Lower lobe of right lung (tissue), 2 donors: ENCODE measurements at regions not wholly inside any gene's neighbourhood (a gene's known extent, or its start where the extent isn't known, plus 50 kb on each side); places are given as distances from the start of the nearest gene placed in this dataset.
A peak's percentile ranks its signal among the peaks of the same experiment; 100 is the strongest.

Experiments
- ATAC-seq, 2 donors: fragments of 200-7000 bp; cut with Tn5 transposase; one replicate each; pipeline ENCODE4 v1.9.1; 2020 to 2022; ENCODE audit warnings: mild to moderate bottlenecking in 2 of 2, moderate library complexity in 2 of 2
- DNase-seq: peaks from one replicate; pipeline ENCODE4 v3.0.0-alpha.2; 2020
- H3K27ac ChIP-seq: fragments of 200-600 bp; one replicate; pipeline ENCODE4 v1.8.0; 2022
- H3K27me3 ChIP-seq: fragments of 200-600 bp; one replicate; pipeline ENCODE4 v1.8.0; 2022; ENCODE audit warnings: low read depth
- H3K36me3 ChIP-seq: fragments of 200-600 bp; one replicate; pipeline ENCODE4 v1.8.0; 2022; ENCODE audit warnings: mild to moderate bottlenecking
- H3K4me1 ChIP-seq: fragments of 200-600 bp; one replicate; pipeline ENCODE4 v1.8.0; 2022
- H3K4me3 ChIP-seq: fragments of 200-600 bp; one replicate; pipeline ENCODE4 v1.8.0; 2022; ENCODE audit warnings: mild to moderate bottlenecking
- H3K9me3 ChIP-seq: fragments of 200-600 bp; one replicate; pipeline ENCODE4 v1.8.0; 2022
- CTCF ChIP-seq: fragments of 200-600 bp; IDR thresholded peaks from one replicate; pipeline ENCODE4 v1.8.0; 2022; ENCODE audit warnings: antibody characterized with exemption, mild to moderate bottlenecking
- intact Hi-C: fragments of 100-400 bp; cut with DNase I; formaldehyde crosslinking; loops from one replicate; pipeline ENCODE4 v1.11.0; 2022
- donor health status: DM: no; HTN: yes; CAD: no; lungs with severe emphysema.

- Histone ChIP-seq H3K4me1 (peaks cover 21% of the 10 kb centered on the region), H3K4me3 (no peak overlapping the region), H3K27ac (no peak overlapping the region), H3K27me3 (no peaks in the 10 kb centered on the region), H3K9me3 (no peaks in the 10 kb centered on the region), H3K36me3 (no peaks in the 10 kb centered on the region)
- TF ChIP-seq CTCF = no peak
- intact Hi-C loops = loop anchor here (5.0 kb wide), 1 partner anchor 264 kb away; no protein-coding TSS in a partner anchor
- ATAC-seq (no peak), DNase-seq (no peak)
These were observed 83.4 kb upstream of the UCN3 start for GRCh38 chr10:5281356-5281755.

- intact Hi-C loops = loop anchor here (5.0 kb wide), 1 partner anchor 265 kb away; no protein-coding TSS in a partner anchor
- no peak for TF ChIP-seq CTCF
These were observed 82.6 kb upstream of the UCN3 start for GRCh38 chr10:5282137-5282536.

GRCh38 chr10:5283305-5284158 lies 81.2 kb upstream of the UCN3 start:
- DNase-seq (peak; percentile 69), ATAC-seq (peak; percentile 92 to 94)
- Histone ChIP-seq H3K4me3 (no peak overlapping the region), H3K27ac (no peak overlapping the region), H3K9me3 (no peaks in the 10 kb centered on the region), H3K27me3 (no peaks in the 10 kb centered on the region), H3K4me1 (peaks cover 21% of the 10 kb centered on the region), H3K36me3 (no peaks in the 10 kb centered on the region)
- TF ChIP-seq CTCF = peak; percentile 76
- intact Hi-C loops = loop anchor here (5.0 kb wide), 1 partner anchor 266 kb away; no protein-coding TSS in a partner anchor

More at GRCh38 chr10:5282137-5282536, 82.6 kb upstream of the UCN3 start:
- H3K27ac ChIP-seq = no peak overlapping the region
- DNase-seq (peak; percentile 39), ATAC-seq (peak; percentile 62 to 78)
- no peak overlapping the region for H3K4me3 ChIP-seq
- H3K36me3 ChIP-seq = no peaks in the 10 kb centered on the region
- H3K27me3 ChIP-seq = no peaks in the 10 kb centered on the region
- H3K9me3 ChIP-seq = no peaks in the 10 kb centered on the region
- peaks cover 21% of the 10 kb centered on the region for H3K4me1 ChIP-seq

GRCh38 chr10:5284311-5285057 lies 80.3 kb upstream of the UCN3 start:
- peaks cover 21% of the 10 kb centered on the region for H3K4me1 ChIP-seq
- intact Hi-C loops = loop anchor here (5.0 kb wide), 1 partner anchor 267 kb away; no protein-coding TSS in a partner anchor
- H3K27me3 ChIP-seq = no peaks in the 10 kb centered on the region
- peak overlapping the region; percentile 22 for H3K27ac ChIP-seq
- no peak for TF ChIP-seq CTCF
- no peaks in the 10 kb centered on the region for H3K9me3 ChIP-seq
- no peak overlapping the region for H3K4me3 ChIP-seq
- H3K36me3 ChIP-seq = no peaks in the 10 kb centered on the region
- DNase-seq (no peak), ATAC-seq (peak; percentile 69 to 80)

GRCh38 chr10:5285186-5285585 lies 79.6 kb upstream of the UCN3 start:
- Histone ChIP-seq H3K9me3 (no peaks in the 10 kb centered on the region), H3K27me3 (no peaks in the 10 kb centered on the region), H3K27ac (no peak overlapping the region), H3K36me3 (no peaks in the 10 kb centered on the region), H3K4me1 (peaks cover 21% of the 10 kb centered on the region), H3K4me3 (no peak overlapping the region)
- DNase-seq (no peak), ATAC-seq (no peak)
- intact Hi-C loops = no loop called here
- no peak for TF ChIP-seq CTCF
